GM12892 (cell line): ENCODE measurements at regions not wholly inside any gene's neighbourhood (a gene's known extent, or its start where the extent isn't known, plus 50 kb on each side); places are given as distances from the start of the nearest gene placed in this dataset.

ENCODE experiments used
- POLR2A ChIP-seq: IDR thresholded peaks from 2 replicates; pipeline ENCODE4 v1.6.1; 2011; ENCODE audit warnings: low read depth, low read length, control low read depth
- POLR2AphosphoS5 ChIP-seq: IDR thresholded peaks from 2 replicates; pipeline ENCODE4 v1.6.1; 2011; ENCODE audit warnings: low read depth, low read length, control low read depth

DNA sequence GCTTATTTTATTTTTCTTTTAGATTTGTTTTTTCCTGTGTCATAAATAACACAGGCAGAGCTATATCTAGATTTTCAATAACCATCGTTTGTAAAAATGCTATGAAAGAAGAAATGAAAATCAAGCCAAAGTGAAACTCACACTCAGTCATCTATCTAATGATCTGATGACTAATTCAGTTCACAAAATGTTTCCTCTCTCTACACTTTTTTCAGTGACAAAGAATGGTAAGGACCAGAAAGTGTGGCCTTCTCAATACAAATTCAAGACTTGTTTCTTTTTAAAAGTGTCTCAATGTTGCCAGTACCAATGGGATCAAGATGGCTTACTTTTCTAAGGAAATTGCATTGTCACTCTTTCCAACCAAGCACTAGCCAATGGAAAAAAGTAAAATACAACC is 282.8 kb upstream of the PKN2 start:
- TF ChIP-seq POLR2A (no peak), POLR2AphosphoS5 (no peak)
